Heart left ventricle (tissue), 16 donors: ENCODE measurements at regions not wholly inside any gene's neighbourhood (a gene's known extent, or its start where the extent isn't known, plus 50 kb on each side); places are given as distances from the start of the nearest gene placed in this dataset.
A peak's percentile ranks its signal among the peaks of the same experiment; 100 is the strongest.

Experiments
- ATAC-seq, 4 donors: fragments of 200-7000 bp; cut with Tn5 transposase; one replicate each; pipeline ENCODE4 v1.9.1; 2020 to 2022; ENCODE audit warnings: moderate library complexity in 4 of 4, mild to moderate bottlenecking in 3 of 4, moderate number of reproducible peaks in 1 of 4
- DNase-seq, 5 donors: peaks; one replicate each; pipeline ENCODE4 v3.0.0-alpha.2; 2020
- H3K27ac ChIP-seq, 12 donors: fragments of 200-600 bp; sonication (generic) in 4 of 12; one replicate each; pipeline versions ENCODE4 v1.5.0 to v1.8.0; 2016 to 2022; ENCODE audit warnings: mild to moderate bottlenecking in 2 of 12
- H3K27me3 ChIP-seq, 9 donors: fragments of 200-600 bp; sonication (generic) in 2 of 9; one replicate each; pipeline versions ENCODE4 v1.5.1 to v1.8.0; 2016 to 2022; ENCODE audit warnings: mild to moderate bottlenecking in 3 of 9
- H3K36me3 ChIP-seq, 9 donors: fragments of 200-600 bp; sonication (generic) in 2 of 9; one replicate each; pipeline versions ENCODE4 v1.5.0 to v1.8.0; 2018 to 2022; ENCODE audit warnings: mild to moderate bottlenecking in 2 of 9
- H3K4me1 ChIP-seq, 12 donors: fragments of 200-600 bp; sonication (generic) in 4 of 12; one replicate each; pipeline versions ENCODE4 v1.5.0 to v1.8.0; 2016 to 2022; ENCODE audit warnings: mild to moderate bottlenecking in 3 of 12
- H3K4me3 ChIP-seq, 12 donors: fragments of 200-600 bp; sonication (generic) in 4 of 12; one replicate each; pipeline versions ENCODE4 v1.5.0 to v1.8.0; 2017 to 2022; ENCODE audit warnings: mild to moderate bottlenecking in 9 of 12, moderate library complexity in 4 of 12
- H3K9me3 ChIP-seq, 12 donors: fragments of 200-600 bp; sonication (generic) in 4 of 12; one replicate each; pipeline versions ENCODE4 v1.5.0 to v1.8.0; 2016 to 2022; ENCODE audit warnings: mild to moderate bottlenecking in 1 of 12
- CTCF ChIP-seq, 12 donors: fragments of 200-600 bp; sonication (generic) in 4 of 12; IDR thresholded peaks; one replicate each; pipeline versions ENCODE4 v1.5.0 to v1.8.0; 2018 to 2022; ENCODE audit warnings: antibody characterized with exemption in 12 of 12, mild to moderate bottlenecking in 5 of 12
- POLR2A ChIP-seq, 2 donors: fragments of 450-650 bp; IDR thresholded peaks; one replicate each; pipeline ENCODE4 v1.6.1; 2017; ENCODE audit warnings: antibody characterized with exemption in 2 of 2, mild to moderate bottlenecking in 2 of 2, moderate library complexity in 2 of 2
- WGBS, 4 donors: extraction: QIAGEN DNeasy Blood & Tissue Kit in 2 of 4; methylation state at CpG; one replicate each; pipeline versions ENCODE4 v1.1.5 to v1.1.7; 2013 to 2018; 5-methylcytosine and 5-hydroxymethylcytosine counted together
- intact Hi-C, 10 donors: fragments of 100-400 bp; cut with DNase I; formaldehyde crosslinking; loops; one replicate each; pipeline versions ENCODE4 v1.11.1 to v1.14.2; 2022
- donor health status: ischemic (EF 13 %, LVEDD 7.1; RV severe dilation, severe dysfunction).
- donor health status: healthy with polysubstance abuse.
- donor health status: DM: no; HTN: yes; CAD: no.
- donor health status: DM: no; HTN: no; CAD: no.
- donor health status: ischemic (EF 25% LVEDD 6.9; RV normal size, moderate dysfunction).
- donor health status: ischemic (EF 25% LVEDD 5.7; RV mildly dilated, moderate dysfunction).
- donor health status: healthy.
- donor health status: DM: yes; HTN: yes; CAD: no.
- donor health status: ischemic (EF 35%, LVEDD 5.7; RV mildly dilated, moderate dysfunction).
- donor health status: nonischemic (EF 11% LVEDD 7.7; RV severe dilation, severe dysfunction).
- donor health status: DM: yes; HTN: yes; CAD: no.
- donor health status: PGD.
- donor health status: ischemic (EF 29% LVEDD 5.4; RV normal size, mild dysfunction).
- donor health status: nonischemic (EF 23%, LVEDD 6.1; RV moderate dilation, normal function).

DNA sequence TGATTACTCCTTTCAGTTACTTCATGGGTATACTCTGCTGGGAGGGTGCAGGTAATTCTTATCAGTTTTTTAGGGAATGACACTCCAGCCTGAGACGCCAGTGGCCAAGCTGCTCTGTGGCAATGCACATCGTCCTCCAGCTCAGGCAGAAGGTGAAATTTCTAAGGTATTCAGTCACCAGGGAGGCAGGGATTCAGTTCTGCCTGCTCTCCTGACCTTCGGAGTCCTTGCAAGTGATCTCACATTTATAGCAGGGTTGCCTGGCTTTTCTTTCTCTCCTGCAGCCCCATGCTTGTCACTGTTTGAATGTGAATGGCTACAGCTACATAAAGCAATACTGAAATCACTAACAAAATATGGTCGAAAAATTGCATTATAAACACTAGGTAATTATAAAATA, 1447.5 kb downstream of the EFNB2 start:
- ATAC-seq: peak in 3 of 4 donors; percentile 38 to 71 (median 39)
- intact Hi-C loops: no loop called here
- WGBS, 4 donors: 56 to 65% (median 61%) methylated on average over 4 of the region's 4 CpGs
- Histone ChIP-seq H3K4me1 (peaks cover 0 to 17% (median 1%) of the 10 kb centered on the region in 12 donors), H3K36me3 (no peaks in the 10 kb centered on the region), H3K9me3 (no peaks in the 10 kb centered on the region), H3K4me3 (no peak overlapping the region), H3K27ac (no peak overlapping the region), H3K27me3 (no peaks in the 10 kb centered on the region)
- TF ChIP-seq POLR2A (IDR thresholded peaks at IDR 0.05): no peak
- DNase-seq: no peak

GRCh38 chr13:105084931-105085330, 1450.5 kb downstream of the EFNB2 start:
- Histone ChIP-seq H3K27ac (peak overlapping the region in 1 of 12 donors; percentile 18), H3K4me3 (no peak overlapping the region), H3K27me3 (no peaks in the 10 kb centered on the region), H3K9me3 (no peaks in the 10 kb centered on the region), H3K36me3 (no peaks in the 10 kb centered on the region), H3K4me1 (peaks cover 0 to 17% (median 1%) of the 10 kb centered on the region in 12 donors)
- no peak for TF ChIP-seq CTCF (IDR thresholded peaks at IDR 0.05)
- TF ChIP-seq POLR2A (IDR thresholded peaks at IDR 0.05): no peak
- intact Hi-C loops: no loop called here
- no peak for ATAC-seq
- 76 to 92% (median 80%) methylated on average over 5 of the region's 5 CpGs for WGBS, 4 donors
- DNase-seq: no peak

GRCh38 chr13:105083992-105084391, 1451.5 kb downstream of the EFNB2 start:
- Histone ChIP-seq H3K4me1 (peaks cover 0 to 17% (median 1%) of the 10 kb centered on the region in 12 donors), H3K4me3 (no peak overlapping the region), H3K9me3 (no peaks in the 10 kb centered on the region), H3K27me3 (no peaks in the 10 kb centered on the region), H3K27ac (no peak overlapping the region), H3K36me3 (no peaks in the 10 kb centered on the region)
- ATAC-seq (peak in 3 of 4 donors; percentile 29 to 91 (median 61)), DNase-seq (no peak)
- WGBS, 4 donors: 40 to 64% (median 48%) methylated on average over 3 of the region's 3 CpGs
- TF ChIP-seq POLR2A (IDR thresholded peaks at IDR 0.05) (no peak), CTCF (IDR thresholded peaks at IDR 0.05) (no peak)
- intact Hi-C loops: no loop called here

DNA sequence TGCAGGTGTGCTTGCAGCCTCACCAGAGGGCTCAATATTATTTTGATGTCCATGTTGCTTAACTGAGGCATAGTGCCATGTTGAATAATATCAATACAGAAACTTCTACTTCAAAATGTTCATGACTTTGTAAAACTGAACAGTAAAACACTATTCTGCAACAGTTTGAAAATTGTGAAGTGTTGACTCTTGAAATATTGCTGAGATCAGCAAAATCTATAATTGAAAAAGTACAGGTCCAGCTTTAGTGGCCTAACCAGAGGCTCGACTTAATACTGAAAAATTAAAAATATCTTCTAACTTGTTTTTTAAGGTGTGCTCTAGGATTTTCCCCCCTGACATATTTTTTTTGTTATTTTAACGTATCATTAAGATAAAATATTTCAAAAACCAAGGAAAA, 1460.7 kb downstream of the EFNB2 start:
- Histone ChIP-seq H3K27ac (no peak overlapping the region), H3K9me3 (no peaks in the 10 kb centered on the region), H3K4me1 (peaks cover 0 to 3% (median 0%) of the 10 kb centered on the region in 12 donors), H3K4me3 (no peak overlapping the region), H3K36me3 (no peaks in the 10 kb centered on the region), H3K27me3 (no peaks in the 10 kb centered on the region)
- TF ChIP-seq CTCF (IDR thresholded peaks at IDR 0.05): no peak
- no peak for TF ChIP-seq POLR2A (IDR thresholded peaks at IDR 0.05)
- 90 to 94% (median 91%) methylated on average over 2 of the region's 2 CpGs for WGBS, 4 donors
- intact Hi-C loops: no loop called here
- DNase-seq (no peak), ATAC-seq (no peak)

DNA sequence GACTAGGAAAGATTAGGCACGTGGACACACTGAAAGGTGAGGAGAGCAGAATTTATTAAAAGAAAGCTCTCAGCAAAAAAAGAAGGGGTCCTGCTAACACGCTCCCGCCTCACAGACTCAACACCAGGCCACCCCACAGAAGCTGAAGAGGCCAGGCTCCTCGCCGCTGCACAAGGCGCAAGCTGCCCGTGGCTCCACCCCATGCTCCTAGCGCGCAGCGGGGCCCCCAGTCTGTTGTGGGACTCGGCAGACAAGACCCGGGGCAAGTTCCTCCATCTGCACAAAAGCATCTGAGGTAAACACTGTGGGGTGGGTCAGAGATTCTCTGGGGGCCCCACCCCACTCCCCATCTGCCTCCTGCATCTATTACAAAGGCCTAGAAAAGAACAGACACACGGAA, 1462.4 kb downstream of the EFNB2 start:
- H3K27me3 ChIP-seq: no peaks in the 10 kb centered on the region
- H3K4me1 ChIP-seq: peaks cover 0 to 3% (median 0%) of the 10 kb centered on the region in 12 donors
- no peaks in the 10 kb centered on the region for H3K9me3 ChIP-seq
- no peak for DNase-seq
- intact Hi-C loops: no loop called here
- no peak overlapping the region for H3K27ac ChIP-seq
- TF ChIP-seq CTCF (IDR thresholded peaks at IDR 0.05): no peak
- TF ChIP-seq POLR2A (IDR thresholded peaks at IDR 0.05): no peak
- H3K36me3 ChIP-seq: no peaks in the 10 kb centered on the region
- no peak overlapping the region for H3K4me3 ChIP-seq
- 96 to 99% (median 97%) methylated on average over 7 to 13 of the region's 13 CpGs for WGBS, 4 donors
- ATAC-seq: no peak
